ENCODE measurements at regions not wholly inside any gene's neighbourhood (a gene's known extent, or its start where the extent isn't known, plus 50 kb on each side); places are given as distances from the start of the nearest gene placed in this dataset.
A peak's percentile ranks its signal among the peaks of the same experiment; 100 is the strongest.

DNA sequence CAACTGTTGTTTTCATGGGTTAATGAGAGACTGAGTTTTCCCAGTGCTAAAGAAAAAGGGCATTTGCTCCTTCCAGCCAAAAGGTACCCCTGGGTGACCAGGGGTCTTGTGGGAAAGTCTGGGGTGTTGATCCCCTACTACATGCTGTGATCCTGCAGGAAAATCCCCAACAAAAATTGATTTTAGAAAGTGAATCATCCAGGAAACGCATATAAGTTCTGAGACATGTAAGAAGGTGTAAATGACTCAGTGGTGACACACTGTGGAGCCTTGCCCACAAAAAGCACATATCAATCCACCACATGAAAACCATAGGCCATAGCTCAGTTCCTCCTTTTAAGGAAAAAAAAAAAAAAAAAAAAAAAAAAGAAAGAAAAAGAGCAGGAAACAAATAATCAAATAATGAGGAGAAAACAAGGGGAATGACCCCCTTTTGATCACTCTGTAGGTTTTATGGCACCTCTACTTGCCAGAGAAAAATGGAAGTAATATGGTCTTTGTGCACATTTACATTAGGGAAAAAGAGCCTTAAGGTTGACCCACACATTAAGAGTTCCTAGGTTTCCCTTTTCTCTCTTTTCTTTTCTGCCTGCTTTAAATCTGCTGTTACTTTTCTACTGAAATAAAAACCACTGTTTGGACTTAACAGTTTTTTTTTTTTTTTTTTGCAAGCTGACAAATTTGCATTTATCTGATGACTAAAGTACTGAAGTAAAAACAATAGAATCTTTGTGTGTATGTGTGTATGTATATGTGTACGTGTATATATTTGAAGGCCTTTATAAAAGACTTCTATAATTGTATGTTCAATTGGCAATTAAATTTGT lies 386.0 kb downstream of the KIF20B start:
- DNase-seq (ENCODE audit: low spot score), result no peak
- H3K9ac ChIP-seq (ENCODE audit: insufficient read depth, low read depth, low read length), result no peak overlapping the region

More for the DNA sequence above, 386.0 kb downstream of the KIF20B start:
- Histone ChIP-seq H2AFZ (ENCODE audit: low read length) (no peak overlapping the region), H3K79me2 (ENCODE audit: insufficient read depth, low read length) (no peaks in the 10 kb centered on the region), H3K4me3 (replicated peaks in 1 of 3; ENCODE audit: insufficient read depth in 1 of 3, low read depth in 2 of 3, low read length in 3 of 3) (no peak overlapping the region), H4K20me1 (ENCODE audit: insufficient read depth, low read length) (no peaks in the 10 kb centered on the region), H3K36me3 (replicated peaks in 1 of 2; ENCODE audit: control insufficient read depth in 1 of 2, insufficient read depth in 2 of 2, low read length in 2 of 2) (no peaks in the 10 kb centered on the region), H3K9me3 (ENCODE audit: low read length) (no peaks in the 10 kb centered on the region), H3K27ac (ENCODE audit: extremely low read length, insufficient read depth, low read length) (no peak overlapping the region), H3K4me2 (ENCODE audit: low read depth, low read length) (no peak overlapping the region), H3K4me1 (ENCODE audit: insufficient read depth, low read length) (no peaks in the 10 kb centered on the region), H3K27me3 (ENCODE audit: control insufficient read depth in 1 of 2, insufficient read depth in 2 of 2, low read length in 2 of 2) (no peaks in the 10 kb centered on the region)
- TF ChIP-seq KAT7 (CRISPR knock-in tag; IDR thresholded peaks at IDR 0.05; ENCODE audit: borderline replicate concordance), result no peak
- no peak for TF ChIP-seq SUZ12 (IDR thresholded peaks at IDR 0.05; ENCODE audit: low read depth, low read length)
- peak in 1 of 2 experiments; percentile 60; a peak in 2 of 4 replicates for TF ChIP-seq MAFK (conservative IDR thresholded peaks at IDR 0.05 in 1 of 2, IDR thresholded peaks at IDR 0.05 in 1 of 2; ENCODE audit: low read length in 2 of 2)
- no peak for TF ChIP-seq ZBTB39 (CRISPR knock-in tag; IDR thresholded peaks at IDR 0.05)
- TF ChIP-seq, protein P1, sequence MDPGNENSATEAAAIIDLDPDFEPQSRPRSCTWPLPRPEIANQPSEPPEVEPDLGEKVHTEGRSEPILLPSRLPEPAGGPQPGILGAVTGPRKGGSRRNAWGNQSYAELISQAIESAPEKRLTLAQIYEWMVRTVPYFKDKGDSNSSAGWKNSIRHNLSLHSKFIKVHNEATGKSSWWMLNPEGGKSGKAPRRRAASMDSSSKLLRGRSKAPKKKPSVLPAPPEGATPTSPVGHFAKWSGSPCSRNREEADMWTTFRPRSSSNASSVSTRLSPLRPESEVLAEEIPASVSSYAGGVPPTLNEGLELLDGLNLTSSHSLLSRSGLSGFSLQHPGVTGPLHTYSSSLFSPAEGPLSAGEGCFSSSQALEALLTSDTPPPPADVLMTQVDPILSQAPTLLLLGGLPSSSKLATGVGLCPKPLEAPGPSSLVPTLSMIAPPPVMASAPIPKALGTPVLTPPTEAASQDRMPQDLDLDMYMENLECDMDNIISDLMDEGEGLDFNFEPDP (CRISPR knock-in tag; conservative IDR thresholded peaks at IDR 0.05), result no peak
- TF ChIP-seq MAFF (IDR thresholded peaks at IDR 0.05; ENCODE audit: low read depth, low read length), result peak; percentile 39; the same call in 1 of the 2 replicates
- in situ Hi-C loops (cut with HindIII; ENCODE audit: extremely low pct_ligation_motif_present, low pct_unique_long_range_greater_than_20kb) (no loop called here), intact Hi-C loops (cut with micrococcal nuclease; ENCODE audit: unreplicated experiment) (no loop called here)
- ChIA-PET CTCF (ENCODE audit: low intra/inter-chr PET ratio, low total read pairs) (no interaction called here), POLR2A (no interaction called here)
- 7% methylated on average over 2 of the region's 2 CpGs for WGBS (ENCODE audit: low lambda C conversion rate)
- ATAC-seq (no peak), FAIRE-seq (no peak)
- no TSS peak for BruUV-seq (replicated peaks)

All from HepG2 (cell line).